HG02938 (cell line): ENCODE measurements at regions not wholly inside any gene's neighbourhood (a gene's known extent, or its start where the extent isn't known, plus 50 kb on each side); places are given as distances from the start of the nearest gene placed in this dataset.
"Not testable (repeated sequence)": the region's sequence is repeated elsewhere in the genome, so short reads cannot be mapped to it uniquely, and the experiment has no call there.

Experiments
- ATAC-seq: cut with Tn5 transposase; IDR thresholded peaks from one replicate; pipeline ENCODE4 v1.9.1; 2021; ENCODE audit warnings: mild to moderate bottlenecking, moderate library complexity; ENCODE audit not compliant: unreplicated experiment

GRCh38 chr6:5840734-5841390, 165.9 kb downstream of the NRN1 start:
- no peak for ATAC-seq

DNA sequence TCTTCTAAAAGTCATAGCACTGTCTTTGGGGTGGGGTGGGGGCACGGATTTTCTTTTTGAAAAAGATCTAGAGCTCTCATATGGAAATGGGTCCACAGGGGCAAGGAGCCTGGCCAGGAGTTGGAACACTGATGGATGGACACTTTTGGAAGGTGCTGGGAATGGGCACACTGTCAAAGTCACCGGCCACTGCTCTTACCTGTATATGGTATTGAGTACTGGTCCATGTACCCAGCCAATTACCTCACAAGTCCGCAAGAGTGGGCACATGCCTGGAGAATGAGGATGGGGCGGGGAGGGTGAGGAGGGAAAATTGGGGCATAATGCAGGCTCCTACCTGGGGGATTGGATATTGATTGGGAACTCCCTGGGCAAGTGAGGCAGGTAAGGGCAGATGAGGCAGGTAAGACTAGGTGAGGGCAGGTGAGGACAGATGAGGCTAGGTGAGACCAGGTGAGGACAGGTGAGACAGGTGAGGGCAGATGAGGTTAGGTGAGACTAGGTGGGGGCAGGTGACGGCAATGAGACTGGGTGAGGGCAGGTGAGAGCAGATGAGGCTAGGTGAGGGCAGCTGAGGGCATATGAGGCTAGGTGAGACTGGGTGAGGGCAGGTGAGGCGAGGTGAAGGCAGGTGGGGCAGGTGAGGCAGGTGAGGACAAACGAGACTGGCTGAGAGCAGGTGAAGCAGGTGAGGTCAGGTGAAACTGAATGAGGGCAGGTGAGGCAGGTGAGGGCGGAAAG, 167.9 kb downstream of the NRN1 start:
- ATAC-seq = no peak

DNA sequence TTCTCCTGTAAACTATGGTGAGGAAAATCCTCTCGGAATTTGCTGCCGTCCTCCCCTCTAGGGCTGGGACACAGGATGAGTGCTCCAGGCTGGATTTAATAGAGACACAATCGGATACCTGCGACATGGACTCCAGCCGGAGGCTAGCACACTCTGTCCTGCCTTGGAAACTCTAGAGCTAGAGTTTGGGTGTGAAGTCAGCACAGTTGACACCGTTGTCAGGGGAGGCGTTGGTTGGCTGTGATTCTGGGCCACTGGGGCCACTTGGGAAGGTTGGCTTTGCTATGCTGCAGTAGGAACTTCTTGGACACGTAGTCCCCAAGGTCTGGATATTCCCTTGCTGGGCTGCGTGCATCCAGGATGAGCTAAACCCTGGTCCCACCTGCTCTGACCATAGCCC, 169.4 kb downstream of the NRN1 start:
- ATAC-seq = no peak

DNA sequence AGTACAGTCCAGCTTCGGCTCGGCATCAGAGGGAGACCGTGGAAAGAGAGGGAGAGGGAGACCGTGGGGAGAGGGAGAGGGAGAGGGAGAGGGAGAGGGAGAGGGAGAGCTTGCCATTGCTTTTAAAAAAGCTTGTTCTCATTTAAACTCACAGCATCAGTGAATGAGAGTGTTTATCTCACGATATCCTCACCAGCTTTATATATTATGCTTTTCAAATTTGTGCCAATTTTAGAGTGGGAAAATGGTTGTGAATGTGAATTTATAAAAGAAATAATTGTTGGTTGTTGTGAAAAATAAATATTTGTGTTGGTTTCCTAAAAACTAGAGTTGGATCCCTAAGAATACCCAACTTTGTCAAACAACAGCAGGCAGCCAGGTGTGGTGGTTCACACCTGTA, 170.1 kb downstream of the NRN1 start:
- ATAC-seq = not testable (repeated sequence)

GRCh38 chr6:5833120-5833519, 173.6 kb downstream of the NRN1 start:
- no peak for ATAC-seq

- ATAC-seq = no peak
Observed at GRCh38 chr6:5832668-5833067, 174.1 kb downstream of the NRN1 start.

DNA sequence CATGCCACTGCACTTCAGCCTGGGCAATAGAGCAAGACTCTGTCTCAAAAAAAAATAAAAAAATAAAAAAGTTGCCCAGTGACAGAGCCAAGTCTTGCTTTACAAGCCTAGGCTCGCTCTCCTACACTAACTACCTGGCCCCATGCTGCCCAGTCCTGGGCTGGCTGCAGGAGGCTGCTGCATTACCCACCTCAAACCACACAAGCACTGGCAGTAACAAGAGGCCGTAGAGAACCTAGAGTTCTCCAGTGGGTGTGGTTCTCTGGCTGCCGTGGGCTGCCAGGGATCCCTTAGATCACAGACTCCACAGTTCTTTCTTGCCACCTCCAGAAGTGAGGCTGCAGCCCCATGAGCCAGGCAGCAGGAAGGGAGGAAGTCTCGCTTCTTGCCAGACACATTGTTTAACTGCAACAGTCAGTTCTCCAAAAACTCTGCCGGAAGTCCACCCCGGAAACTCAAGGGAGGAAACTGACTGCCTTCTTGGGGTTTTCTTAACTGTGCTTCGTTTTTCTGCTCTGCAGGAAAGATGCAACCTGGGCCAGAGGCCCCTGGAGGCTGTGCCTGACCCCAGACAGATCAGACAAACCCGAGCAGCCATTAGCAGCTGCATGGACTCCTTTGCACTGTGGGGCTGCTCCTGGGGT, 175.4 kb downstream of the NRN1 start:
- not testable (repeated sequence) for ATAC-seq

DNA sequence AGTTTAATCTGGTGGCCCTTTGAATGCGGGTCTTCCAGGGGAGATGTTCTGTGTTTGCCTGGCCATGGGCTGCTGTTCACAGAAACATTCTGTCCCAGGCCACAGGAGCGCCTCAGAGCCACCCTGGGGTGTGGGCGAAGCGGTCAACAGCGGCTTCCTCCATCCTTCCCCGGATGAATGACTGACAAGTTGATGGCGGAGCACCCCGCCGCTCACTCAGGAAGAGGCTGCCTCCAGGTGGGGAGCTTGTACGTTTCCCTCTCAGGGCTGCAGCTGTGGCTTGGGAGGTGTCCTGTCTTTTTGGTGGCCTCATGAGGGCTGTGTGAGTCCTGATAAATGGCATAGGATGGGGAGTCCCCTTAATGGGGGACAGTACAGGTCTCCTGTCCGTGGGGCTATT, 178.4 kb downstream of the NRN1 start:
- no peak for ATAC-seq

DNA sequence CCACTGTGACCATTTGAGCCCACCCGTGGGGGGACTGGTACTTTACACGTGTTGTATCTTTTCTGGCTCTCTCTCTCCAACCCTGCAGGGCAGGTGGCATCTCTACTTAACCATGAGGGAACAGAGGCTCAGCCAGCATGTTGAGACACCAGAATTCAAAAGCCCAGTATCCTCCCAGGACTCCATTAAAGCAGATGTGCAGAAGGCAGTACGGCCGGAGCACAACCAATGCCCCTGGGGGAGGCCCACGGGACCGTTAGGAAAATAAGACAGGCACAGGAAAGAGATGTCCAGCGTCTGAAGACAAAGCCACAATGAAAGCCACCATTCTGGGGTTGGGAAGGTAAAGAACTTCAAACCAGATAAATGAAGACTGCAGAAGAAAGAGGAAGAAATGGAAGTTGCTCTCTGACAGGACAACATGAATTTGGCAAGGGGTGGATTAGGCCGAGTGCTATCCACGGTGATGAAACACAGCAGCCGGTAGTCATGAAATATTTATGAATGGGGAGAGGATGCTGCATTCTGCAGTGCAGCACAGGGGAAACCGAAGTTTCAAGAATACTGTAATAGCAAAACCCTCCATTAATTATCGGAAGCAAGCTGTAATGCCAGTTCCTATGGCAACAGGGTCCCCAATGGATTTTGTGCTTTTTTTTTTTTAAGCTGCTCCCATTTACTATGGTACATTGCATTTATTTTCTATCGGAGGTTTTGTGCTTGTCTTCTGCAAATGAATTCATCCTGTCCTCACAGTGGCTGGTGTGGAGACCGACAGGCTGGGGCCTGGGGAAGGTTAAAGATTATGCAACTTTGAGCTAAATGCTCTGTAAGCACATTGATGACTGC, 179.4 kb downstream of the NRN1 start:
- ATAC-seq = no peak

GRCh38 chr6:5824382-5824983, 182.2 kb downstream of the NRN1 start:
- not testable (repeated sequence) for ATAC-seq
